Suppressor macrophage (primary cell): ENCODE measurements at regions not wholly inside any gene's neighbourhood (a gene's known extent, or its start where the extent isn't known, plus 50 kb on each side); places are given as distances from the start of the nearest gene placed in this dataset.

Experiments
- DNase-seq, 4 experiments: peaks; one replicate each; pipeline ENCODE4 v3.0.0-alpha.2; 2020 to 2022

- DNase-seq = no peak
Measured at GRCh38 chr12:38956337-38956736, 50.9 kb upstream of the CPNE8 start.
